Esophagus squamous epithelium (tissue), 5 donors: ENCODE measurements at regions not wholly inside any gene's neighbourhood (a gene's known extent, or its start where the extent isn't known, plus 50 kb on each side); places are given as distances from the start of the nearest gene placed in this dataset.

ENCODE experiments used
- DNase-seq: peaks from one replicate; lab custom pipeline; 2025; lab: John Stamatoyannopoulos, UW
- H3K27ac ChIP-seq, 4 donors: fragments of 200-600 bp; sonication (generic); one replicate each; pipeline ENCODE4 v1.5.1; 2016 to 2019; ENCODE audit warnings: mild to moderate bottlenecking in 1 of 4
- H3K27me3 ChIP-seq, 4 donors: fragments of 200-600 bp; sonication (generic); 1 replicate in 3 of 4; 2 replicates in 1 of 4; pipeline versions ENCODE4 v1.5.1 to v1.6.0; 2017 to 2021; ENCODE audit warnings: antibody characterized with exemption in 1 of 4
- H3K36me3 ChIP-seq, 3 donors: fragments of 200-600 bp; sonication (generic); one replicate each; pipeline ENCODE4 v1.5.1; 2016 to 2019
- H3K4me1 ChIP-seq, 3 donors: fragments of 200-600 bp; sonication (generic); one replicate each; pipeline ENCODE4 v1.5.1; 2017 to 2019
- H3K4me3 ChIP-seq, 4 donors: fragments of 200-600 bp; sonication (generic); 1 replicate in 3 of 4; 2 replicates in 1 of 4; pipeline ENCODE4 v1.5.1; 2016 to 2019; ENCODE audit warnings: mild to moderate bottlenecking in 2 of 4, moderate library complexity in 1 of 4
- H3K9me3 ChIP-seq, 3 donors: fragments of 200-600 bp; sonication (generic); one replicate each; pipeline ENCODE4 v1.5.1; 2016 to 2019
- POLR2A ChIP-seq, 4 donors: fragments of 450-650 bp; IDR thresholded peaks; one replicate each; pipeline ENCODE4 v1.6.1; 2017; ENCODE audit warnings: antibody characterized with exemption in 4 of 4, mild to moderate bottlenecking in 4 of 4, moderate library complexity in 3 of 4
- WGBS, 2 donors: methylation state at CpG; one replicate each; pipeline ENCODE4 v1.1.5; 2018; 5-methylcytosine and 5-hydroxymethylcytosine counted together
- intact Hi-C: fragments of 100-400 bp; cut with DNase I; formaldehyde crosslinking; loops from one replicate; pipeline ENCODE4 v1.15.0; 2022
- TF ChIP-seq, protein P1 (sequence below), 6 experiments: fragments of 450-650 bp in 4 of 6; fragments of 200-600 bp in 2 of 6; sonication (generic) in 2 of 6; IDR thresholded peaks; one replicate each; pipeline ENCODE4 v1.5.1; 2016 to 2019; ENCODE audit warnings: antibody characterized with exemption in 6 of 6, mild to moderate bottlenecking in 4 of 6, moderate library complexity in 4 of 6
- donor health status: DM: yes; HTN: yes; CAD: no.

DNA sequence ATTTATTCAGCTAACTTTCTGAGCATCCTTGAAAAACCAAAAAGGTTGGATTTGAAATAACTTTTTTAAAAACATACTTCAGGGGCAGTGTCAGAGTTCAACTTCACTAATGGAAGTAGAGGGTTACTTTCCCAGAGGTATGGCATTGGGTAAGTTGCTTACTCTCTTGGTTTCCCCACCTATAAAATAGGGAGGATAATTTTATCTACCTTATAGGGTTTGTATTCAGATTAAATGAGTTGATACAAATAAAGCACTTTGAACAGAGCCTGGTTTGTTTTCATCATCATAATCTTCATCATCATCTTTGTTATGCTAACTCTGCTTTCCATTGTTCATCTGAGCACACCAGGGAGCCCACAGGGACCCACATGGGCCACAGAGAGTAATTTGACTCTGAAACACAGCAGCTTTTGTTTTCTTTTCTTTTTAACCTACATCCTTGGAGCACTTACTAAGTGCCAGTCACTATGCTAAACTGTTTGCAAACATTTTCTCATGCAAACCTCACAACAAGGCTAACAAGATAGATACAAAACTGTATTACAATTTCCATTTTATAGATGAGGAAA lies 179.1 kb upstream of the SLC24A2 start:
- no peak overlapping the region for H3K27ac ChIP-seq
- intact Hi-C loops: no loop called here
- H3K4me1 ChIP-seq: no peaks in the 10 kb centered on the region
- H3K27me3 ChIP-seq: no peaks in the 10 kb centered on the region
- no peak for DNase-seq
- TF ChIP-seq, protein P1, sequence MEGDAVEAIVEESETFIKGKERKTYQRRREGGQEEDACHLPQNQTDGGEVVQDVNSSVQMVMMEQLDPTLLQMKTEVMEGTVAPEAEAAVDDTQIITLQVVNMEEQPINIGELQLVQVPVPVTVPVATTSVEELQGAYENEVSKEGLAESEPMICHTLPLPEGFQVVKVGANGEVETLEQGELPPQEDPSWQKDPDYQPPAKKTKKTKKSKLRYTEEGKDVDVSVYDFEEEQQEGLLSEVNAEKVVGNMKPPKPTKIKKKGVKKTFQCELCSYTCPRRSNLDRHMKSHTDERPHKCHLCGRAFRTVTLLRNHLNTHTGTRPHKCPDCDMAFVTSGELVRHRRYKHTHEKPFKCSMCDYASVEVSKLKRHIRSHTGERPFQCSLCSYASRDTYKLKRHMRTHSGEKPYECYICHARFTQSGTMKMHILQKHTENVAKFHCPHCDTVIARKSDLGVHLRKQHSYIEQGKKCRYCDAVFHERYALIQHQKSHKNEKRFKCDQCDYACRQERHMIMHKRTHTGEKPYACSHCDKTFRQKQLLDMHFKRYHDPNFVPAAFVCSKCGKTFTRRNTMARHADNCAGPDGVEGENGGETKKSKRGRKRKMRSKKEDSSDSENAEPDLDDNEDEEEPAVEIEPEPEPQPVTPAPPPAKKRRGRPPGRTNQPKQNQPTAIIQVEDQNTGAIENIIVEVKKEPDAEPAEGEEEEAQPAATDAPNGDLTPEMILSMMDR (IDR thresholded peaks at IDR 0.05): no peak
- no peak for TF ChIP-seq POLR2A (IDR thresholded peaks at IDR 0.05)
- H3K9me3 ChIP-seq: no peaks in the 10 kb centered on the region
- no peaks in the 10 kb centered on the region for H3K36me3 ChIP-seq
- no peak overlapping the region for H3K4me3 ChIP-seq

DNA sequence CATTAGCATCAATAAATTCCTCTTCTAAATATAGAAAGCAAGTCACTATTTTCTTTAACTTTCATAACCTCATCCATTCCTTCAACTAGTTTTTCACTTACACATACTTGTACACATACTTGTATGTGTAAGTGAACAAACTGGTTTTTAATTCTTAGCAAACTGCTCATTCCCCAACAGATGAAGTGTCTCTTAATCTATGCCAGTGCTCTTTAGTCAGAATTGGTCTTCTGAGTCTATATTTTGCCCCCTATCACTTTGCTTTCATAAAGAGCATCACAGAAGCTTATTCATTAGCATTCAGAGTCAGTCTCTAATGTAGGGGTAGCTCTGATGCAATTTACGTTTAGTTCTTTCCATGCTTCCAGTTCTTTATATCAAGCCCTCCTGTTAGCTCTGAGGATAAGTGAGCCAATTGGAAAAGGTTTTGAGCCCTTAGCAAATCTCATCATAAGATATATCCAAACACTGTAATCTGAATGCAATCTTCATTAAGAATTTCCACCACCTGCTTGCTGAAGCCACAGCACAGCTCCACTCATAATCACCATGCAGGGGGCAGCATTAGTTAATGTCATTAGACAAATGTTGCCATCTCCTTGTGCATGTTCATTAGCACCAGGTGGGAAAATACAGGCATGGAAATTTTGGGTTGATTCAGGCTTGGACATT lies 178.5 kb upstream of the SLC24A2 start:
- Histone ChIP-seq H3K36me3 (no peaks in the 10 kb centered on the region), H3K4me3 (no peak overlapping the region), H3K27me3 (no peaks in the 10 kb centered on the region), H3K9me3 (no peaks in the 10 kb centered on the region), H3K4me1 (no peaks in the 10 kb centered on the region), H3K27ac (no peak overlapping the region)
- TF ChIP-seq, protein P1 (IDR thresholded peaks at IDR 0.05): no peak
- no peak for TF ChIP-seq POLR2A (IDR thresholded peaks at IDR 0.05)
- DNase-seq: no peak
- intact Hi-C loops: no loop called here
- 79 to 88% methylated on average over 1 of the region's 1 CpG for WGBS, 2 donors

DNA sequence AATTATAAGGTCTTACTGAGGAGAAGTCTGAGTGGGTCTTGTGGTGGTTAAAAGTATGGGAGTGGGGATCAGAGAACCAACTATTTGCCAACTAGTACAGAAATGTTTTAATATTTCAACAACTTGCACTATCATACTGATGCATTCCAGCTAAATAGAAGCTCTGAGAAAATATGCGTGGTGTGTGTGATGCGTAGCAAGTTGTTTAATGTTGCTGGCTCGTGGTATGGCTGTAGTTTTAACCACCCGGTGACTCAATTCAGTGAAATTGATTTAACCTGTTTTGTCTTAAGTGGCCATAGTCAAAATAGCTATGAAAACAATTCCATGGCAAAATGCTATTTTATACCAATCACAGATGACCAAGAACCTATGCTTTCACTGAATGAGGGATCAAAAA lies 176.5 kb upstream of the SLC24A2 start:
- Histone ChIP-seq H3K36me3 (no peaks in the 10 kb centered on the region), H3K4me1 (no peaks in the 10 kb centered on the region), H3K4me3 (no peak overlapping the region), H3K9me3 (no peaks in the 10 kb centered on the region), H3K27me3 (no peaks in the 10 kb centered on the region), H3K27ac (no peak overlapping the region)
- intact Hi-C loops: no loop called here
- WGBS, 2 donors: 86 to 89% methylated on average over 4 of the region's 4 CpGs
- no peak for DNase-seq
- TF ChIP-seq POLR2A (IDR thresholded peaks at IDR 0.05): no peak
- TF ChIP-seq, protein P1 (IDR thresholded peaks at IDR 0.05): no peak

DNA sequence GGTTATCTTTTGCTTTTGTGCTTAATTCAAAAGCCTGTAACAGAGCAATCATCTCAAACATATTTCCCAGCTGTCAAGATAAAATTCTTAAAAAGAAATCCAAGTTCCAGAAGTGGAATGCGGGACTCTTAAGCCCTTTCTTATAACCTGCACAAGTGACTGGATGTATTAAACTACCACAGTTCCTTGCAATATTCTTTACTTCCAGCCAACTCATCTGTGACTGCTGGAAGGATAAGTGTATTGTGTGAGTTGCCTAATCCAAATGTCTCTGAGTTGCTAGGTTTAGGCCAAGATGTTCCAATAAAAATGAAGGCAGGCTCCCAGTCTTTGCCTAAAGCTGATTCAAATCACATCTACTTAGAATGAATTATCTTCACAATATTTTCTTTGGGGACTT lies 159.2 kb upstream of the SLC24A2 start:
- Histone ChIP-seq H3K4me3 (no peak overlapping the region), H3K36me3 (no peaks in the 10 kb centered on the region), H3K27ac (no peak overlapping the region), H3K27me3 (peaks cover 0 to 3% (median 0%) of the 10 kb centered on the region in 4 donors), H3K4me1 (no peaks in the 10 kb centered on the region), H3K9me3 (no peaks in the 10 kb centered on the region)
- TF ChIP-seq, protein P1 (IDR thresholded peaks at IDR 0.05): no peak
- TF ChIP-seq POLR2A (IDR thresholded peaks at IDR 0.05): no peak
- intact Hi-C loops: no loop called here
- no peak for DNase-seq
- 77 to 83% methylated on average over 1 of the region's 1 CpG for WGBS, 2 donors

DNA sequence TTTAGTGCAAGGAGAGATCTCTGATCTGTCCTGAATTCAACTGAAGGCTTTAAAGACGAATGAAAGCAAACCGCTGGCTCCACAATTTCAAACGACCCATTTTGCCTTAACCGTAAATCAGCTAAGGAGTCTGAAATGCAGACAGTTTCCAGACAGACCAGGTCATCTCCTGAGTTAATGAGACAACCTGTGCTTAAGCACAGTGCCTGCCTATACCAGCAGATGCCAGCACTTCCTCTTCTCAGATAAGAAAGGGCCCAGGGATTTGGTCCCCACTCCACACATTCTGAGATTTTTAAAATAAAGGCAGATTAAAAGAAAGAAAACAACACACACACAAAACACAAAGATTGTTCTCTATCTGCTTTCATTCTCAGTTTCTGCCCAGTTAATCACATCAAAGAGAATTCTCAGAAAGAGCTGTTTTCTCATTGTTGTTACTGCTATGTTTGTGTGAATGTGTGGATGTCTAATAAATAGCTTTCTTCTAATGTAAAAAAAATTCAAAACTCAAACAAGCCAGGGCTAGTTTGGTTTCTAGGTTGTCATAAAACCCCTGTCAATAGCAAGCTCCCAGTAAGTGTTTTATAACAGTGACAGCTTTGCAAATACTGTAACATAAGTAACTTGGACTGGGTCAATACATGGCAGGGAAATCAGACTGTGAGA lies 157.7 kb upstream of the SLC24A2 start:
- intact Hi-C loops: no loop called here
- no peak for DNase-seq
- H3K9me3 ChIP-seq: no peaks in the 10 kb centered on the region

More for the DNA sequence above, 157.7 kb upstream of the SLC24A2 start:
- Histone ChIP-seq H3K4me1 (no peaks in the 10 kb centered on the region), H3K4me3 (no peak overlapping the region), H3K27me3 (peaks cover 0 to 3% (median 0%) of the 10 kb centered on the region in 4 donors), H3K36me3 (no peaks in the 10 kb centered on the region), H3K27ac (no peak overlapping the region)
- WGBS, 2 donors: 69 to 76% methylated on average over 3 to 4 of the region's 4 CpGs
- no peak for TF ChIP-seq POLR2A (IDR thresholded peaks at IDR 0.05)
- TF ChIP-seq, protein P1 (IDR thresholded peaks at IDR 0.05): peak in 4 of 6 experiments; percentile 14 to 33 (median 18)
